ENCODE measurements at regions not wholly inside any gene's neighbourhood (a gene's known extent, or its start where the extent isn't known, plus 50 kb on each side); places are given as distances from the start of the nearest gene placed in this dataset.
A peak's percentile ranks its signal among the peaks of the same experiment; 100 is the strongest.

DNA sequence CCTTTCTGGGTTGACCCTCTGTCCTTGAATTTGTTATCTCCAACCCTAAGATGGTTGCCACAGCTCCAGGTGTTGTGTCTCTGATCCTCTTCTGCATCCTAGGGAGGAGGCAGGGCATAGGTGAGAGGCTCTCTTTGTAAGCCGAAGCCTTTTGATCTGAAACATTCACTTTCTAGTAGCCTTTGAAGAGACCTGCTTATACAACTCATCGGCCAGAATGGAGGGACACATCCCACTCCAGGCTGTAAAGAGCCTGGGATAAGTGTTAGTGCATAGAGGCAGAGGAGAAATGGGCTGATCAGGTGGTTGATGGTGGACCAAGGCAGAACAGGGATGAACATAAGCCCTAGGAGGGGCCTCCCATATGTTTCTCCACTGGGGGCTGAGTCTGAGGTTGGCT, 137.1 kb upstream of the KCNG1 start:
- no peak for DNase-seq (ENCODE audit: low read depth in 2 of 2)

DNA sequence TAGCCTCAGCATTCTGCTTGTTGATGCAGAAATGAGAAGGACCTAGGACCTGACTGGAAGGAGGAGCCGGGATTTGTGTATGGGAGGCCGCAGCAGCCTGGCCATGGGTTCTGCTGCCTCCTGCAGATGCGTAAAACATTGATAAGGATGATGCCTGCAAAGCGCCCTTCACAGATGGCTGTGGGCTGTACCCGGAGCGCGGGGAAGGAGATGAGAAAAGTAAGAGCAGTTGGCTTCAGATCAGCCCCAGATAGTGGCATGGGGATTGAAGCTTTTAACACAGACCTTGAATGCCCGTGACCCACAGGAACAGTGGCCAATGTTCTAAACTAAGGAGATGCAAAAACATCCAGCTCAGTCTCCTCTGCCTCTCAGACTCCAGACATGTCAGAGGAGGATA, 136.4 kb upstream of the KCNG1 start:
- DNase-seq (ENCODE audit: low read depth in 2 of 2) = no peak

GRCh38 chr20:51158226-51158625, 135.3 kb upstream of the KCNG1 start:
- no peak for DNase-seq (ENCODE audit: low read depth in 2 of 2)

GRCh38 chr20:51156041-51156982, 133.4 kb upstream of the KCNG1 start:
- no peak for DNase-seq (ENCODE audit: low read depth in 2 of 2)

DNA sequence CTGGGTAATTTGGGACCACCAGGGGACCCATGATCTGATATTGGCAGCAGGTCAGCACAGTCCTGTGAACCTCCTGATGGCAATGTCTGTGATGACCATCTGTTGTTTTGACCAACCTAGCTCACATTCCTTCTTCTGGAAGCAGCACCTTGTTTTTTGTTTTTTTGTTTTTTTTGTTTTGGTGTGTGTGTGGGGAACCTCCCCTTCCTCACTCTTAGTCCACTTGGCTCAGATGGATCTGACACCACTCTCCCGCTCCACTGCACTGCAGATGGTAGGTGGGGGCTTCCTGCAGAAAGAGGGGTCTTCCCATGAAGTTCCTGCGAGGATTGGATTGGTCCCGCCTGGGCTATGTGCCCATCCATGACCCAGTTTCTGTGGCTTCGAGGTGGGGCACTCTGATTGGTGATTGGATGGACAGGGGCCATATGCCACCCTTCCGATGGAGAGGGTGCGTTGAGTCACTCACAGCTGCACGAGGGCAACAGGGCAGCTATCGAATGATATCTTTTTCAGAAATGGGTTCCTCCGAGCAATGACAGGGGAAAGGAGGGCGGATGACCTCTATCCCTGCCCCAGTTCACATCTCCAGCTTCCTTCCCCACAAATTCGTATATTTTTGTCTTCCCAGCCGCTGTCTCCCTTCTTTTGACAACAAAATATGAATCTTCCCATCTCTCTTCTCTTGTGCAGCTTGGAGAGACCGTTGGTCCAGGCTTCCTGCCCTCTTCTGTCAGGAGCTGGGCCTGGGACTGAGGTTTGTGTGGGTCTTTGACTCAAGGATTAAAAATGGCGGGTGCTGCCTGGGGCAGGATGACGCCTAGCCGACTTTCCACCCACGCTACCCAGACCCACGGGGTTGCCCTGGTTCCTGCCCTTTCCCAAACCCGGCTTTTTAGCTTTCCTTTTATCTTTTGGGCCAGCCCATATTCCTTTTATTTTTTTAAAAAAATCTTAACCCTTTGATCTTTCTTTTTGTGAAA, 132.1 kb upstream of the KCNG1 start:
- no peak for DNase-seq (ENCODE audit: low read depth in 2 of 2)

- no peak for DNase-seq (ENCODE audit: low read depth in 2 of 2)
Measured at GRCh38 chr20:51153867-51154707, 131.2 kb upstream of the KCNG1 start.

DNA sequence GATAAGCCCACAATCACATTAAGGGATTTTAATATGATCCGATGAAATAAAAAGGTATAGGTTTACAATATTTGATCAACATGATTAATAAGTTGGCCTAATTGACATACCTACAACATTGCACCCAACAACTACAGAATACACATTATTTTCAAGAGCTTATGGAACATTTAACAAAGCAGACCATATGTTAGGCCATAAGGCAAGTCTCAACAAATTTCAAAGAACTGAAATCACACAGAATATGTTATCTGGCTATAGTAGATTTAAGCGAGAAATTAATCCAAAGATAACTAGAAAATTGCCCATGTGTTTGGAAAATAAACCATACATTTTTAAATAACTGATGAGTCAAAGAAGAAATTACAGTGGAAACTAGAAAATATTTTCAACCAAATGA, 126.0 kb upstream of the KCNG1 start:
- no peak for DNase-seq (ENCODE audit: low read depth in 2 of 2)

DNA sequence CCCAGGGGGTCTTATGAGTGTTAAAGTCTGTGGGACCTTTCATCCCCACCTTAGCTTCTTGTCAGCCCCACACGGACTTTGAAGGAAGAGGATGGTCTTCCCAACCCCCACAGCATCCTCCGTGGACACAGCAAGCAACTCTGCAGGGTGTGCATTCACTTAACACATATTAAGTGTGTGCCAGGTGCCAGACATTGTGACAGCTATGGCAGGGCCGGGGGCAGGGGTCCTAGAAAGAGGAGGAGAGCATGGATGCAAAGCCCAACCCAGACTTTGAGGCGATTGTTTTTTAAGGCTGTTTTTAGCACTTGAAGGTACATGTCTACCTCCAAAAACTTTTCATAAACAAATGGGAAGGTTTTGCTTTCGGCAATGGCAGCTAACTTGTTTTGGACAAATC, 121.6 kb upstream of the KCNG1 start:
- DNase-seq (ENCODE audit: low read depth in 2 of 2) = no peak

GRCh38 chr20:51143652-51144051, 120.7 kb upstream of the KCNG1 start:
- no peak for DNase-seq (ENCODE audit: low read depth in 2 of 2)

DNA sequence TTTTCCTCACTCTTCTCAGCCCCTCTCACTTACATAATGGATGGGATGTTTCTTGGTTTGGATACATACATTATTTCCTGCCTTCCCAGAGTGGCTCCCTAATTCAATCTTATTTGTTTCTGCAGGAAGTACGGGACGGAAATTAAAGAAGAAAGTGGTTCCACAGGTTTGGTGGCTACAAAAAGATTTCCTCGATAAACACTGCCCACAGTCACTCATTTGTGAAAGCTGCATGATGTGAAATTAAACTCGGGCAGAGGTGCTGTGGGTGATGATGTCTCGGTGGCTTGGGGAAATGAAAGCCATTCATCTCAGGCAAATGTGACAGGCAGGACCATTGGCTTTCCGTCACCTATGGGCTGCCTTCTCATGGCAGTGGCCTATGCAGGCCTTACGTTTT, 119.5 kb upstream of the KCNG1 start:
- no peak for DNase-seq (ENCODE audit: low read depth in 2 of 2)

DNA sequence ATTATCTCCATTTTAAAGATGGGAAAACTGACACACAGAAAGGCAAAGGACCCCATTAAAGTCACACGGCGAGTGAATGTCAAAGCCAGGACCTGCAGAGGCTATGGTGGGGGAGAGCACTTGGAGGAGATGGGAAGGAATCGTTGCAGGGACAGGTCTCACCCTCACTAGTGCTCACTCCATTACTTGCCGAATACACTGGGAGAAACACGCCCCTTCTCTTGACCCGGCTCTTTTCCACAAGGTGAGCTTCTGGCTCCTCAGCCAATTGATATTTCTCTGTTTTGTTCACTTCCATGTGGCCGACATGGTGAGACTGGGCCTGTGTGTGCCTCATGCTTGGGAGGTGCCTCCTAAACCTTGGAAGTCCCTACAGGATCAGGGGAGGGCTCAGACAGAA, 117.8 kb upstream of the KCNG1 start:
- DNase-seq (ENCODE audit: low read depth in 2 of 2) = no peak

GRCh38 chr20:51139891-51140290, 117.0 kb upstream of the KCNG1 start:
- DNase-seq (ENCODE audit: low read depth in 2 of 2) = no peak

- DNase-seq (ENCODE audit: low read depth in 2 of 2) = no peak
Measured at GRCh38 chr20:51138576-51138975, 115.7 kb upstream of the KCNG1 start.

GRCh38 chr20:51137461-51137860, 114.6 kb upstream of the KCNG1 start:
- DNase-seq (ENCODE audit: low read depth in 2 of 2) = no peak

DNA sequence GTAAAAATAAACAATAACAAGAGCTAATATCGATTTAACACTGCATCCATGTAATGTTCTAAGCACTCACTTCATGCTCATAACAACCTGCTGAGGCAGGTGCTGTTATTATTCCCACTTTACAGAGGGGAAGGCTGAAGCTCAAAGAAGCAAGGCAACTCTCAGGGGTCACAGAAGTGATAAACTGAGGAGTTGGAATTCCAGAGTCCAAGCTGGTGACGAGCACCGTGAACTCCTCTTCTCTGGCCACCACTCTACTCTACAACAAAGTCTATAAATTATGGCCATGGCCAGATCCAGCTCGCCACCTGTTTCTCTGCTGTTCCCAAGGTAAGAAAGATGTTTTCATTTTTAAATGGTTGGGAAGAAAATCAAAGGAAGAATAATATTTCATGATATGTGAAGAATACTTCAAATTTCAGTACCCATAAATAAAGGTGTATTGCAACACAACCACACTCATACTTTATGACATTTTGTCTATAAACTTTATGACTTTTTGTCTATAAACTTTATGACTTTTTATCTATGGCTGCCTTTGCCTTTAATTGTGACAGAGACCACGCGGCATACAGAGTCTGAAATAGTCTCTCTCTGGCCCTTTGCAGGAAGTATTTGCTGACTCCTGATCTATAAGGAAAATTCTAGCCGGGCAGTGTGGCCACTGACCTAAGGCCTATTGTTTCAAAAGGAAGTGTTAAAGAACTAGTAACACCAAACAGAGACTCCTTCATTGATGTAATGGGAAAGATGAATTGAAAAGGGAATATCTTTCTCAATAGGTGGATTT, 113.2 kb upstream of the KCNG1 start:
- no peak for DNase-seq (ENCODE audit: low read depth in 2 of 2)

- DNase-seq (ENCODE audit: low read depth in 2 of 2) = no peak
Measured at GRCh38 chr20:51134405-51134804, 111.5 kb upstream of the KCNG1 start.

DNA sequence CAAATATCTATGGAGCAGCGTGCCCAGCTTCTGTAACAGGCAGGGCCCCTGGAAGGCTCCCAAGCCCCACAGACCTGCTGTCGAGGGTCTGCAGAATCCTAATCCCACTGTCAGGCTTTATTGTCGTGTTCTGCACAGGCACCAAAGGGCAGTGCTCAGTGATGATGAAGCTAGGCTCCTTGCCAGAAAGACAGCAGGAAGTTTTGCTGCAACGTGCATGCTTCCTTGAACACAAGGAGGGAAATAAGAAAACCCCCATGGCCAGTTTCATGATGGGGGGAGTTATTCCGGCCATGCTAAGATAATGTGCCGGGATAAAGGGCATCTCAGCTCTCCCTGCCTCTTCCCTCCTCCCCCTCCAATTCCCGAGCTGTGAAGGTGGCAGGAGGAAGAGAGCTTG, 109.4 kb upstream of the KCNG1 start:
- no peak for DNase-seq (ENCODE audit: low read depth in 2 of 2)

DNA sequence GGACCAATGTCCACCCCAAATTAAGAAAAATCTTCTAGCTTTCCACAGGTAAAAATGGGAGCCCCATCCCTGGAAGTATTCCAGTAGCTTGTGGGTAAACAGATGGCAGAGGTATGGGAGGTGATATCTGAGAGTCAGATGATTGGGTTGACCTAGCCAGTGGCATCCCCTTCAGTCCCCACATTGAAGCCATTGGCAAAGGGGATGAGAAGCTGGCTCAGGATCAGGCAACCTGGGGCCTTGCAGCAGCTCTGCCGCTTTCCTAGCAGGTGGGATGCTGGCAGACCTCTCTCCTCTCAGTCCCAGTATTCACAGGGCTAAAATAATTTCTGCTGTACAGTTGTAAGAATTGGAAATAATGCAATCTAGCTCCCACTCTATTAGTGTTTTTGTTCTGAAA, 108.9 kb upstream of the KCNG1 start:
- no peak for DNase-seq (ENCODE audit: low read depth in 2 of 2)

GRCh38 chr20:51129147-51129776, 106.4 kb upstream of the KCNG1 start:
- no peak for DNase-seq (ENCODE audit: low read depth in 2 of 2)

- peak in 1 of 2 donors; percentile 4 for DNase-seq (ENCODE audit: low read depth in 2 of 2)
Measured at GRCh38 chr20:51128198-51128597, 105.3 kb upstream of the KCNG1 start.

All from stimulated activated CD8-positive, alpha-beta memory T cell treated with anti-CD3 and anti-CD28 coated beads, Interleukin-2, amount 100 ng/mL, for 48 hours (primary cell).